ENCODE measurements at regions not wholly inside any gene's neighbourhood (a gene's known extent, or its start where the extent isn't known, plus 50 kb on each side); places are given as distances from the start of the nearest gene placed in this dataset.

DNA sequence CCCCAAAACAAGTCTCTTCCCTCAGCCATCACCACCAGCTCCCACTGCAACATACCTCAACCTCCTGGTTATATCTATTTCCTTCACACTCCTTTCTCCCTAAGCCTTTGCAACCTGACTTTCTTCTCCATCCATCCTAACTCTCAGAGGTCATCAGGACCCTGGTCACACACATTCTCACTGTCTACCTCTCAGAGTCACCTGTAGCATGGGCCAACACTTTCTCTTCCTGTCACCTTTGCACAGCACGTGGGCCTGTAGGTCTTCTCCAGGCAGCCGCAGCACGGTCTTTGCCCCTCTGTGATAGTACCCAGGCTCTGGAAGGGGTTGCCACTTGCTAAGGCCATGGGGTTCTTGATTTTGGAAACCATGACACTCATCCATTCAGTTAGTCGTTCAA is 921.1 kb downstream of the UQCRFS1 start:
- no peak overlapping the region for H3K27ac Mint-ChIP-seq
- intact Hi-C loops (cut with micrococcal nuclease) = no loop called here
- H3K4me3 Mint-ChIP-seq = no peak overlapping the region
- no peaks in the 10 kb centered on the region for H3K4me1 Mint-ChIP-seq
- H3K36me3 Mint-ChIP-seq (ENCODE audit: low read depth) = no peaks in the 10 kb centered on the region
- no peaks in the 10 kb centered on the region for H3K27me3 Mint-ChIP-seq
- DNase-seq (no peak), ATAC-seq (ENCODE audit: low read depth) (no peak)
- H3K9me3 Mint-ChIP-seq = peaks cover 11% of the 10 kb centered on the region
- CTCF ChIA-PET = no interaction called here
- POLR2A ChIA-PET = no interaction called here
- TF ChIP-seq, protein P1, sequence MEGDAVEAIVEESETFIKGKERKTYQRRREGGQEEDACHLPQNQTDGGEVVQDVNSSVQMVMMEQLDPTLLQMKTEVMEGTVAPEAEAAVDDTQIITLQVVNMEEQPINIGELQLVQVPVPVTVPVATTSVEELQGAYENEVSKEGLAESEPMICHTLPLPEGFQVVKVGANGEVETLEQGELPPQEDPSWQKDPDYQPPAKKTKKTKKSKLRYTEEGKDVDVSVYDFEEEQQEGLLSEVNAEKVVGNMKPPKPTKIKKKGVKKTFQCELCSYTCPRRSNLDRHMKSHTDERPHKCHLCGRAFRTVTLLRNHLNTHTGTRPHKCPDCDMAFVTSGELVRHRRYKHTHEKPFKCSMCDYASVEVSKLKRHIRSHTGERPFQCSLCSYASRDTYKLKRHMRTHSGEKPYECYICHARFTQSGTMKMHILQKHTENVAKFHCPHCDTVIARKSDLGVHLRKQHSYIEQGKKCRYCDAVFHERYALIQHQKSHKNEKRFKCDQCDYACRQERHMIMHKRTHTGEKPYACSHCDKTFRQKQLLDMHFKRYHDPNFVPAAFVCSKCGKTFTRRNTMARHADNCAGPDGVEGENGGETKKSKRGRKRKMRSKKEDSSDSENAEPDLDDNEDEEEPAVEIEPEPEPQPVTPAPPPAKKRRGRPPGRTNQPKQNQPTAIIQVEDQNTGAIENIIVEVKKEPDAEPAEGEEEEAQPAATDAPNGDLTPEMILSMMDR (IDR thresholded peaks at IDR 0.05) = no peak

DNA sequence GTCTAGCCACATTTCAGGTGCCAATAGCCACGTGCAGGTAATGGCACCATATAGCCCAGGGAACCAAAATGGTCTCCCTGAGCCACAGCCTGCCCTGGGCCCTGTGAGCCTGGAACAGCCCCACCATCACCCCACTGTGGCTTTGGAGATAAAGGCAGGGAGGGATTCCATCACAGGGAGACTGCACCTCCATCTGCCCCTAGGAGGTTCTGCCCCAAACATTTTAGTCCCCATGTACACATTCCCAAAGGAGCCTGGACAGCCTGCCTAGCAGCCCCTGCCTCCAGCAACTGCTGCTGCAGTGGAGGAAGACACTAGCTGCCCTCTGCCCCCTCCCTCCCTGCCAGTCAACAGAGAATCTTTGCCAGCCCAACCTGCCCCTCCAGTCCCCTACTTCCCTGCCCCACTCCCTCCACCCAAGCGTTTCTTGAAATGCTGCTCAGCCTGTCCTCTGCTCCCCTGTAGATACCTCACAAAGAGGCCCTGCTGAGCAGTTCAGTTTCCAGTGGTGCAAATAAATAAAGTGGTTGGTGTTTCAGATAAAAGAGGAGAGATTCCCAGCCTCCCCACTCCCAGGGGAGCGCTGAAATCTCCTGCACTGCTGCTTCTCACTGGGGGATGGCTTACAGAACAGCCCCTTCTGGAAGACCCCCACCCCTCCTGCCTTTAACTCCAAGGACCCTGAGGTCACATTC is 921.8 kb downstream of the UQCRFS1 start:
- no peak for DNase-seq
- ATAC-seq (ENCODE audit: low read depth) = no peak
- POLR2A ChIA-PET = no interaction called here
- no peak overlapping the region for H3K4me3 Mint-ChIP-seq
- H3K4me1 Mint-ChIP-seq = no peaks in the 10 kb centered on the region
- H3K27me3 Mint-ChIP-seq = no peaks in the 10 kb centered on the region
- intact Hi-C loops (cut with micrococcal nuclease) = no loop called here
- CTCF ChIA-PET = no interaction called here
- no peaks in the 10 kb centered on the region for H3K36me3 Mint-ChIP-seq (ENCODE audit: low read depth)
- peaks cover 13% of the 10 kb centered on the region for H3K9me3 Mint-ChIP-seq
- H3K27ac Mint-ChIP-seq = no peak overlapping the region
- TF ChIP-seq, protein P1 (IDR thresholded peaks at IDR 0.05) = no peak

DNA sequence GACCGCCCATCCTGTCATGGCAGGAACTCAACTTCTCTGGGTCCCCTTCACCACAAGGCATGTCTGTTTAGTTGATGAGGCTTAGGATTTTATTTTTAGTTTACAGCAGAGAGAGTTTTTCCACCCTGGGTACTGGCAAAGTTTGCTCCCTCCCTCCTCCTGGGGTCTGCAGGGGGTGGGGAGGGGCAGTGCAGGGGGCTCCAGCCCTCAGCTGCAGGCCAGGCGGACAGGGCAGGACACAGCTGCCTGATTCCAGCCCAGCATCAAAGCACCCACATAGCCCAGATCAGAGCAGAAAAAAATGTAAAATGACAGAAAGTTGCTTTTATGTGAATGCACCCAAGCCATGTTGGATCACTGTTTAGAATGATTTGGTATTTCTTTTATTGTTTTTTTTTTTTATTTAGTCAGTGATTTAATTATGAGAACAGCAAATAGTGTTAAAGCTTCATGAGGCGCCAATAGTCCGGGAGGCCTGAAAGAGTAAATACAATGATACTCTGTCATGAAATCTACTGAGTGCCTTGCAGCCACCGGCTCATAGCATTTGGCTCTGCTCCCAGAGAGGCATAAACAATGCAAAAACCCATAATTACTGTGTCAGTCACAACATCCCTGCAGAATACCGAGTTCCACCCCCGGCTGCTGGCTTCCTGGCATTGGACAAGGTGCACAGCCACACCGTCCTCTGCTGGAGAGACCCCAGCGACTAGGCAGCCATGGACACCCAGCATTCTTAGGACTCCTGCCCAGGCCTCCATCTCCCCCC is 923.5 kb downstream of the UQCRFS1 start:
- TF ChIP-seq, protein P1 (IDR thresholded peaks at IDR 0.05) = no peak
- H3K27ac Mint-ChIP-seq = no peak overlapping the region

DNA sequence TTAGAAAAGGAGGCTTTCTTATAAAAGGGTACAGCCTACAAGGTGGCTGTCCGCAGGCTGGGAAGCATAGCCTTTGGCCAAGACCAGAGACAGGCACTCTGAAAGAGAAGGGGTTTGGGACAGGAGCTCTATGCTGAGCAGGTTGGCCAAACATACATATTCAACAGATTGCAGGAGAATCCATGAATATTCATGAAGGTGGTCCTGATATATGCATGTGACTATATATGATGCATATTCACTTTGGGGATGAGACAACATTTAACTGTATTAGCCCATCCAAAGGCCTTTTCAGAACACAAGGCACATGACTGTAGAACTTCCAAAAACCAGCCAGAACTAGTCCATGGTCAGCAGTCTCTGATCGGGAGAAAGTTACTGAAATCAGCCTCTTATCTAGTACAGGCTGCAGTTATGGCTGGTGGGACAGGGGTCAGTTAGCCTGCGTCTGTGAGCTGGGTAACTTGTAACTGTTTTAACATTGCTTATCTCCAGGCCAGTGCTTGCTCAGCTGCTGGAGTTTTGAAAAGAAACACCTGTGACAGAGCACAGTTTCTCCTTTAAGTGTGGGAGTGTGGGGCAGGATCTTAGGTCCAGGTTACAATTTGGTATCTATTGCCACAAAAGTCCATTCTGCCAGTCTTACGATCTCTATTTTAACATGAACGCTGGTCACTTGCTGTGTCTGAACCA is 924.2 kb downstream of the UQCRFS1 start:
- no peaks in the 10 kb centered on the region for H3K4me1 Mint-ChIP-seq
- CTCF ChIA-PET = no interaction called here

More for the DNA sequence above, 923.5 kb downstream of the UQCRFS1 start:
- Mint-ChIP-seq H3K27me3 (no peaks in the 10 kb centered on the region), H3K9me3 (peaks cover 14% of the 10 kb centered on the region), H3K4me3 (no peak overlapping the region), H3K4me1 (no peaks in the 10 kb centered on the region), H3K36me3 (ENCODE audit: low read depth) (no peaks in the 10 kb centered on the region)
- DNase-seq (no peak), ATAC-seq (ENCODE audit: low read depth) (no peak)
- intact Hi-C loops (cut with micrococcal nuclease) = no loop called here
- POLR2A ChIA-PET = no interaction called here
- CTCF ChIA-PET = no interaction called here

More for the DNA sequence above, 924.2 kb downstream of the UQCRFS1 start:
- no peaks in the 10 kb centered on the region for H3K36me3 Mint-ChIP-seq (ENCODE audit: low read depth)
- POLR2A ChIA-PET = no interaction called here
- intact Hi-C loops (cut with micrococcal nuclease) = no loop called here
- DNase-seq = no peak
- H3K9me3 Mint-ChIP-seq = peaks cover 14% of the 10 kb centered on the region
- no peak for ATAC-seq (ENCODE audit: low read depth)
- no peak overlapping the region for H3K4me3 Mint-ChIP-seq
- H3K27me3 Mint-ChIP-seq = no peaks in the 10 kb centered on the region
- H3K27ac Mint-ChIP-seq = no peak overlapping the region
- TF ChIP-seq, protein P1 (IDR thresholded peaks at IDR 0.05) = no peak
